B cell (primary cell): ENCODE measurements at regions not wholly inside any gene's neighbourhood (a gene's known extent, or its start where the extent isn't known, plus 50 kb on each side); places are given as distances from the start of the nearest gene placed in this dataset.

Experiments
- ATAC-seq: fragments of 200-7000 bp; cut with Tn5 transposase; one replicate; pipeline ENCODE4 v1.10.0; 2021; ENCODE audit warnings: low read depth, mild to moderate bottlenecking, moderate number of reproducible peaks, moderate library complexity
- CTCF ChIA-PET: fragments of 350-600 bp; sonication (Branson Sonifier 250); formaldehyde crosslinking; loops from one replicate; lab custom pipeline; 2021; ENCODE audit warnings: antibody characterized with exemption, inconsistent platforms; lab: Charles Lee
- POLR2A ChIA-PET: fragments of 350-600 bp; sonication (Branson Sonifier 250); formaldehyde crosslinking; loops from one replicate; lab custom pipeline; 2021; ENCODE audit warnings: antibody characterized with exemption; lab: Charles Lee
- DNase-seq: peaks from one replicate; pipeline ENCODE4 v3.0.0; 2013
- H2AFZ ChIP-seq: 2 replicates; pipeline ENCODE4 v1.6.1; 2012; ENCODE audit warnings: mild to moderate bottlenecking, low read depth, low read length; ENCODE audit not compliant: insufficient read depth, poor library complexity, severe bottlenecking
- H3K27ac ChIP-seq, 2 donors: 1 replicate in 1 of 2; 2 replicates in 1 of 2; pipeline ENCODE4 v1.5.1; 2012 to 2013; ENCODE audit warnings: low read length in 2 of 2, mild to moderate bottlenecking in 2 of 2, moderate library complexity in 1 of 2
- H3K27me3 ChIP-seq, 4 experiments: fragments of 200-600 bp in 1 of 4; sonication (generic) in 1 of 4; replicated peaks in 1 of 4; 1 replicate in 2 of 4; 2 replicates in 2 of 4; pipeline versions ENCODE4 v1.6.1 to v1.7.0; 2013 to 2016; ENCODE audit warnings: low read length in 3 of 4, mild to moderate bottlenecking in 2 of 4, mixed read lengths in 1 of 4, moderate library complexity in 1 of 4; ENCODE audit not compliant: insufficient read depth in 4 of 4, control insufficient read depth in 3 of 4; ENCODE audit errors: control extremely low read depth in 1 of 4
- H3K36me3 ChIP-seq, 2 experiments: replicated peaks in 1 of 2; 1 replicate in 1 of 2; 2 replicates in 1 of 2; pipeline versions ENCODE4 v1.6.1 to v1.7.1; 2013; ENCODE audit warnings: low read length in 1 of 2; ENCODE audit not compliant: insufficient read depth in 2 of 2, control insufficient read depth in 1 of 2; ENCODE audit errors: control extremely low read depth in 1 of 2, extremely low read depth in 1 of 2
- H3K4me1 ChIP-seq, 2 donors: fragments of 200-600 bp in 1 of 2; sonication (generic) in 1 of 2; 1 replicate in 1 of 2; 2 replicates in 1 of 2; pipeline versions ENCODE4 v1.5.1 to v1.6.1; 2013 to 2017; ENCODE audit warnings: low read length in 2 of 2; ENCODE audit not compliant: control insufficient read depth in 2 of 2, insufficient read depth in 2 of 2
- H3K4me2 ChIP-seq: replicated peaks from 2 replicates; pipeline ENCODE3; 2012; ENCODE audit warnings: mild to moderate bottlenecking, low read depth, low read length; ENCODE audit not compliant: poor library complexity, severe bottlenecking
- H3K4me3 ChIP-seq, 5 experiments: fragments of 200-600 bp in 1 of 5; sonication (generic) in 1 of 5; 1 replicate in 3 of 5; 2 replicates in 2 of 5; pipeline versions ENCODE4 v1.5.1 to v1.7.0; 2011 to 2016; ENCODE audit warnings: low read length in 4 of 5, mild to moderate bottlenecking in 4 of 5, low read depth in 2 of 5, control low read depth in 1 of 5, moderate library complexity in 1 of 5; ENCODE audit not compliant: insufficient read depth in 1 of 5; ENCODE audit errors: control extremely low read depth in 1 of 5, extremely low read depth in 1 of 5
- H3K79me2 ChIP-seq: fragments of 200-600 bp; sonication (generic); one replicate; pipeline ENCODE4 v1.6.0; 2016; ENCODE audit warnings: low read length; ENCODE audit not compliant: control insufficient read depth, insufficient read depth
- H3K9ac ChIP-seq: fragments of 200-600 bp; sonication (generic); 2 replicates; pipeline ENCODE4 v1.6.1; 2017; ENCODE audit warnings: mild to moderate bottlenecking, low read length, moderate library complexity
- H3K9me3 ChIP-seq, 3 donors: one replicate each; pipeline versions ENCODE4 v1.6.1 to v1.7.1; 2013; ENCODE audit warnings: low read length in 2 of 3; ENCODE audit not compliant: control insufficient read depth in 2 of 3, insufficient read depth in 1 of 3; ENCODE audit errors: control extremely low read depth in 1 of 3
- H4K20me1 ChIP-seq: 2 replicates; pipeline ENCODE4 v1.6.0; 2012; ENCODE audit warnings: mild to moderate bottlenecking, low read length; ENCODE audit not compliant: insufficient read depth, control insufficient read depth, poor library complexity, severe bottlenecking
- H3K27ac Mint-ChIP-seq: one replicate; pipeline ENCODE4 v1.8.0; 2021; ENCODE audit warnings: mixed read lengths
- H3K27me3 Mint-ChIP-seq: one replicate; pipeline ENCODE4 v1.8.0; 2021; ENCODE audit warnings: mixed read lengths
- H3K4me1 Mint-ChIP-seq: one replicate; pipeline ENCODE4 v1.8.0; 2021; ENCODE audit warnings: mixed read lengths
- H3K4me3 Mint-ChIP-seq: one replicate; pipeline ENCODE4 v1.8.0; 2021; ENCODE audit warnings: mixed read lengths
- H3K9me3 Mint-ChIP-seq: one replicate; pipeline ENCODE4 v1.8.0; 2022; ENCODE audit warnings: mixed read lengths; ENCODE audit not compliant: insufficient read depth
- EZH2 ChIP-seq: IDR thresholded peaks from 2 replicates; pipeline ENCODE4 v1.6.1; 2012; ENCODE audit warnings: borderline replicate concordance, low read depth, mild to moderate bottlenecking, moderate library complexity, low read length; ENCODE audit not compliant: insufficient read depth, poor library complexity, severe bottlenecking
- WGBS: methylation state at CpG from one replicate; pipeline ENCODE4 v1.1.5; 2013; ENCODE audit warnings: missing lambda C conversion rate; ENCODE audit not compliant: insufficient coverage; 5-methylcytosine and 5-hydroxymethylcytosine counted together
- intact Hi-C: fragments of 100-400 bp; cut with micrococcal nuclease; formaldehyde crosslinking; loops from one replicate; pipeline ENCODE4 v1.10.0; 2022
- TF ChIP-seq, protein P1 (sequence below): fragments of 200-600 bp; IDR thresholded peaks from one replicate; pipeline ENCODE4 v1.8.0; 2022; ENCODE audit warnings: antibody characterized with exemption, mild to moderate bottlenecking

DNA sequence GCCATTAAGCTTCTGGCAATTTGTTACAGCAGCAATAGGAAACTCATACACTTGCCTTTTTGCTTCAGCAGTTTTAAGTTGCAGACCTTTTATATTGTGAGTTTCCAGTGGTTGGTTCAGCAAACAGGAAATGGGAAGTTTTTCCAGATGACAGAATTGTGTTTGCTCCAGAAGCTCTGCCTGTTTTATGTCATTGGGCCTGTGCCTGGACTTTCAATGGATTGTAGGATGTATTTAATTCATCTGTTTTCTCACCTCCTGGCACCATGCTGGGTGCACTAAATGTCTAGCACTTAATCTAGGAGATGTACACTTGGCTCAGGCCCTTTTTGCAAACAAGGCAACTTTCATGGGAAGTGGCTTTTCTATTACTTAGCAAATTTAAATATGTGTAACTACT is 100.4 kb upstream of the CLINT1 start:
- Histone ChIP-seq H3K79me2 (no peaks in the 10 kb centered on the region), H3K9me3 (no peaks in the 10 kb centered on the region), H3K4me1 (no peaks in the 10 kb centered on the region), H2AFZ (no peak overlapping the region), H3K36me3 (no peaks in the 10 kb centered on the region), H3K9ac (no peak overlapping the region), H3K4me2 (no peak overlapping the region), H4K20me1 (no peaks in the 10 kb centered on the region), H3K27me3 (peaks cover 0 to 3% (median 1%) of the 10 kb centered on the region in 4 experiments), H3K4me3 (no peak overlapping the region), H3K27ac (no peak overlapping the region)
- intact Hi-C loops, result no loop called here
- Mint-ChIP-seq H3K27me3 (peaks cover 19% of the 10 kb centered on the region), H3K27ac (no peak overlapping the region), H3K9me3 (no peaks in the 10 kb centered on the region), H3K4me3 (no peak overlapping the region), H3K4me1 (no peaks in the 10 kb centered on the region)
- ATAC-seq, result no peak
- DNase-seq, result no peak
- TF ChIP-seq, protein P1, sequence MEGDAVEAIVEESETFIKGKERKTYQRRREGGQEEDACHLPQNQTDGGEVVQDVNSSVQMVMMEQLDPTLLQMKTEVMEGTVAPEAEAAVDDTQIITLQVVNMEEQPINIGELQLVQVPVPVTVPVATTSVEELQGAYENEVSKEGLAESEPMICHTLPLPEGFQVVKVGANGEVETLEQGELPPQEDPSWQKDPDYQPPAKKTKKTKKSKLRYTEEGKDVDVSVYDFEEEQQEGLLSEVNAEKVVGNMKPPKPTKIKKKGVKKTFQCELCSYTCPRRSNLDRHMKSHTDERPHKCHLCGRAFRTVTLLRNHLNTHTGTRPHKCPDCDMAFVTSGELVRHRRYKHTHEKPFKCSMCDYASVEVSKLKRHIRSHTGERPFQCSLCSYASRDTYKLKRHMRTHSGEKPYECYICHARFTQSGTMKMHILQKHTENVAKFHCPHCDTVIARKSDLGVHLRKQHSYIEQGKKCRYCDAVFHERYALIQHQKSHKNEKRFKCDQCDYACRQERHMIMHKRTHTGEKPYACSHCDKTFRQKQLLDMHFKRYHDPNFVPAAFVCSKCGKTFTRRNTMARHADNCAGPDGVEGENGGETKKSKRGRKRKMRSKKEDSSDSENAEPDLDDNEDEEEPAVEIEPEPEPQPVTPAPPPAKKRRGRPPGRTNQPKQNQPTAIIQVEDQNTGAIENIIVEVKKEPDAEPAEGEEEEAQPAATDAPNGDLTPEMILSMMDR, result no peak
- no peak for TF ChIP-seq EZH2
- ChIA-PET POLR2A (no interaction called here), CTCF (interaction anchor here (0.6 to 1.1 kb wide), 2 partner anchors 11 to 1958 kb away, joined by 3 to 4 read pairs; no protein-coding TSS in a partner anchor)

DNA sequence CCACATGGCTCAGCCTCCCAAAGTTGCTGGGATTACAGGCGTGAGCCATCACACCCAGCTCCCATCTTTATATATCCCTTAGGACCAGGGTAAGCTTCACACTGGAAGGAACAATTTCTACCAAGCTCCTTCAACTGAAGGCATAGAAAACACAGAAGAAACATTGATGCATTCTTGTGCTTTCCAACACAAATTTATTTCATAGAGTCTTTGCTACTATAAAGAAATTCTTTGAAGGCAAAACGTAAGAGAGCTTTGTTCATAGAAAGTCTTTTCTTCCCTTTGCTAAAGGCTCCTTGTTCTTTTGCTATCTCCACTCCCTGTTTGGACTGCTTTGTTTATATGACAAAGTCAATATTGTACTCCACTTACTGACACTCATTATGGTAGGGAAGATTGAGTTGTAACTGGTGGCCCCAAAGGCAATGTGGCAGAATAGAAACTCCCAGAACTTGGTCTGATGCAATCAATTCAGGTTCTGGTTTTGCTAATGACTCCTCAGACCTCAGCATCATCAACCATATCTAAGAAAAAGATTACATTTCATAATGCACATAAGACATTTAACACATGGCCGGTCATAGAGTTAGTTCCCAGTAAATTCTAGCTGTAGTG is 97.4 kb upstream of the CLINT1 start:
- 100% methylated on average over 1 of the region's 3 CpGs for WGBS
- CTCF ChIA-PET, result interaction anchor here (0.6 to 1.6 kb wide), 5 partner anchors 17 to 144 kb away, joined by 3 to 7 read pairs (median 3); no protein-coding TSS in a partner anchor
- no peak for ATAC-seq

More for the DNA sequence above, 97.4 kb upstream of the CLINT1 start:
- DNase-seq, result no peak
- no peaks in the 10 kb centered on the region for H3K4me1 ChIP-seq
- TF ChIP-seq, protein P1, result no peak
- TF ChIP-seq EZH2, result no peak
- no peak overlapping the region for H3K27ac ChIP-seq
- H3K4me2 ChIP-seq, result no peak overlapping the region
- Mint-ChIP-seq H3K27me3 (peaks cover 25% of the 10 kb centered on the region), H3K9me3 (no peaks in the 10 kb centered on the region), H3K27ac (no peak overlapping the region), H3K4me1 (no peaks in the 10 kb centered on the region), H3K4me3 (no peak overlapping the region)
- intact Hi-C loops, result no loop called here
- no peaks in the 10 kb centered on the region for H4K20me1 ChIP-seq
- H3K9ac ChIP-seq, result no peak overlapping the region
- H3K36me3 ChIP-seq, result no peaks in the 10 kb centered on the region
- no peak overlapping the region for H3K4me3 ChIP-seq
- no peaks in the 10 kb centered on the region for H3K9me3 ChIP-seq
- H3K79me2 ChIP-seq, result no peaks in the 10 kb centered on the region
- POLR2A ChIA-PET, result no interaction called here
- H2AFZ ChIP-seq, result no peak overlapping the region
- H3K27me3 ChIP-seq, result peaks cover 0 to 3% (median 1%) of the 10 kb centered on the region in 4 experiments
